NCI-H1436 treated with DMSO at 0.1 percent for 48 hours (cell line): ENCODE measurements at regions not wholly inside any gene's neighbourhood (a gene's known extent, or its start where the extent isn't known, plus 50 kb on each side); places are given as distances from the start of the nearest gene placed in this dataset.

Experiments
- DNase-seq: peaks from one replicate; lab custom pipeline; 2025; lab: John Stamatoyannopoulos, UW

DNA sequence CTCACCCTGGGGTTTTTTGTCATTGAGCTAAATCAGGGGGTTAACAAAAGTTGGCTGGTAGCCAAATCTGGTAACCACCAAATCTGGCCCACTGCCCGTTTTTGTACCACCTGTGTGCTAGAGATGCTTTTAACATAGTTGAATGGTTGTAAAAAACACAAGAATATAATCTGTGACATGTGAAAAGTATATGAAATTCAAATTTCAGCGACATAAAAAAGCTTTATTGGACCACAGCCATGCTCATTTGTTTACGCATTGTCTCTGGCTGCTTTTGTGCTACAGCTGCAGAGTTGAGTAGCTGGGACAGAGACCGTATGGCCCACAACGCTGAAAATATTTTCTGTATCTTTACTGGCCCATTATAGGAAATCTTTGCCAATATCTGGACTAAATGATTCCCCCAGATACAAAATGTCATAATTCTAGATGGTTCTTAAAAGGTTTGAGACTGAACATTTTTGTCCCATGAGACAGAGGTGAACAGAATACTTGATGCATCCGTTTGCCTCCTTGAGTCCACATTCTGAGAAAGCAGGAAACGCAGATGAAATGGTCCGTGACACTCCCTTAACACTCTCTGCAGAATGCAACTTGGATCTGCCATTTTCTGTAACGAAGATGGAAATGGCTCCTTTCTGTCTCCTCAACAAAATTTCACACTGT is 120.9 kb upstream of the PDZRN3 start:
- no peak for DNase-seq

- no peak for DNase-seq
Observed at GRCh38 chr3:73743551-73743950, 118.8 kb upstream of the PDZRN3 start.

DNA sequence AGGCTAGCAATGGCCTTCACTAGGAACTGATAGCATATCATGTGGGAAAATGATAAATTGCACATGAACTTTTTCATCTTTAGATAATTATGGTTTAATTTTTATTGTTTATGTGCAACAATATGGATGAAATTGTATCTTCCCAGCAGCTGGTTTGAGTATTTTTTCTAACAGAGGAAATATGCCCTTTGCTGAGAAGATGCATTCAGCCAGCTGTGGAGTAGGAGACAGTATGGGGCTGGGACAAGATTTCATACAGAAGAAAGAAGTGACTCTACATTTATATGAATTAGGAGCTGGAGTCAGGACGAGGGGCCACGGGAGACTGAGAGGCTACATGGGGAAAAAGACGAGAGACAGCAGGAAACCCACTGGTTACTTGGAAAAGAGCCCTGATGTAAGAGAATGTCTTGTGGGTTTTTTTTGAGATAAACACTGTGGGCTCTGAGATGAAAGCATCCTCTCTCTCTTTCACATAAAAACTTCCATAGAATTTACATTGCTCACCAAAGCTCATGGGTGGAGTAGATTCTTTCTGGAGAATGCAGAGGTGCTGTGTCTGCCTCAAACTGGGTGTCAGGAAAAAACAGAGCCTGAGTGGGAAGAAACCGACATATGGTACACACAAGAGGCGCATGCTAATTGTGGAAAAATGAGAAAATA is 115.2 kb upstream of the PDZRN3 start:
- DNase-seq: no peak

DNA sequence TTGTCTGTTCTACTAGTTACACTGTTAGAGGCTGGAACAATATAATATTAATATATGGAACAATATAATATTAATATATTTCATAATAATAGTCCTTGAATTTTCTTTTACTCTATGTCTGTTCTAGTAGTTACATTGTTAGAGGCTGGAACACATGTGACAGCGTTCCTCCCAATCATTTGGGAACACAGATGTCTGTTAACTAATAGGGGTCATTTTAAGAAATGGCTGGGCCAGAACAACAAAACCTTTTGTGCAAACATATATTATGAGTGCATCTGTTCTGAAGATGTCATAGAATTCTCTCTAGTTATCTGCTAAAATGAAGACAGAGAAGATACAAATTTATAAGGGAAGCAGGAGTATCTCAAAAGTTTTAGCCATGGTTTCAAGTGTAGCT is 114.0 kb upstream of the PDZRN3 start:
- no peak for DNase-seq

GRCh38 chr3:73734211-73735089 is 109.7 kb upstream of the PDZRN3 start:
- DNase-seq: no peak

- no peak for DNase-seq
Observed at GRCh38 chr3:73733746-73734145, 109.0 kb upstream of the PDZRN3 start.

- no peak for DNase-seq
Observed at GRCh38 chr3:73729969-73730440, 105.3 kb upstream of the PDZRN3 start.

- DNase-seq: no peak
Observed at GRCh38 chr3:73727854-73728253, 103.1 kb upstream of the PDZRN3 start.

DNA sequence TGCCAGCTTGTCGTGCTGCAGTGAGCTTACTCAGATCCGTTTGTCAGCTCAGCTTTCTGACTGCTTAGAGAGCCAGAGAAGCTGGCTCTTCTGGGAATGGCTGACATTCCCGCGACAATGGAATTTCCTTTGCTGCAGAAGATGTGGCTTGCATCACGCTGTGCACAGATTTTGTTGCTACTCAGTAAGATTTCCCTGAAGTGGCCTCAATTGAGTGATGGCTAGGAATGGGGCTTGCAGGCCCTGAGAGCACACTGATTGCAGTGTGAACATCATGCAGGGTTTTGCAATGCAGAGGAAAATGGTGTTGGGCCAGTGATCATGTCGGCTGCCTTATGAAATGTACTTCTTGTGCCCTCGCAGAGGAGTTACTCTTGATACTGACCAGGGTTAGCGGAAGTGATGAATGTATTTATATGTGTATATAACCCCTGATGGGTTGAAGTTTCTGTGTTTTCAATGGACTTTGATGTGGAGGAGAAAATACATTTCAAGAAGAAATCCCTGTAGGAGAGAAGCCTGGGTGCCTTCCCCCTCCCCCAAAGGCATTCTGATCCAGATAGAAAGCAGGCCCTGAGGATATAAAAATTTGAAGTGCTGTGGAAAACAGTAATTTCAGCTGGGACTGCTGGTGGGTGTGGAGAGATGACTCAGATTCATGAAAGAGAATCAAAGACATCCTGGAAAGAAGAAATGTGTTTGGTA is 102.5 kb upstream of the PDZRN3 start:
- DNase-seq: no peak

GRCh38 chr3:73723596-73723995 is 98.9 kb upstream of the PDZRN3 start:
- DNase-seq: no peak

DNA sequence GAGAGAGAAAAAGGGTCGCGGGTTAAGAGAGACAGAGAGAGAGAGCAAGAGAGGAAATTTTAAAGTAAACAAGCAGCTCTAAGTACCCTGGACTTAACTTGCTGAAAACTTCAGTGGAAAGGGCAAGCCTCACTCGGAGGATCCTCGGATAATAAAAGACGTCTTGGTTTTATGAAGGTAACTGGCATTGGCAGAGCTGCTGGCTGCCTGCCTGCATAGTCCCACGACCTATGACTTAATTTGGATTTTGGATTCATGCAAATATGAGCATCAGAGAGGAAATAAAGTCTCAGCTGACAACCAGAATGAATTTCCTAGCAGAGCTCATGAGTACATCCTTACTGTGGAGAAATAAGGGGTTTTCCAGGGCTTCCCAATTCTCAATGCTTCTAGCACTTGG is 95.1 kb upstream of the PDZRN3 start:
- DNase-seq: no peak

DNA sequence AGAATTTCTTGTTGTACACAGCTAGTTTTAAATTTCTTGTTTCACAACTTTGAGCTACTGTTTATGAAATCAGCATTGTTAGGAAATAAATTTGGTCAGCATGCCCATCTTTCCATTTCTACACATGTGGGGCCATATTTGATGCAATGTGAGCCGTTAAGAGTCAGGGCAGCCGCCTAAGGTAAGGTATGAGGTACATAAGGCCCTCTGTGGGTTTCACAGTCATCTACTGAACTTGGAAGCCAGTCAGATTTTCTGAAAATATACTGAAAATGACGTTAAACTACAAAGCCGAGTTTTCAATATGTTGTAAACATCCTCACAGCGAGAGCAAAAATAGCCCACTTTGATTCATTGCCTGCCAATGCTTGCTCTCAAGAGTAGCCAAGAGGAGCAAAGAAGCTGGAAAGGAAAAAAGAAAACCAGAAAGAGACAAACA is 94.7 kb upstream of the PDZRN3 start:
- no peak for DNase-seq

- no peak for DNase-seq
Observed at GRCh38 chr3:73718326-73719110, 93.8 kb upstream of the PDZRN3 start.

DNA sequence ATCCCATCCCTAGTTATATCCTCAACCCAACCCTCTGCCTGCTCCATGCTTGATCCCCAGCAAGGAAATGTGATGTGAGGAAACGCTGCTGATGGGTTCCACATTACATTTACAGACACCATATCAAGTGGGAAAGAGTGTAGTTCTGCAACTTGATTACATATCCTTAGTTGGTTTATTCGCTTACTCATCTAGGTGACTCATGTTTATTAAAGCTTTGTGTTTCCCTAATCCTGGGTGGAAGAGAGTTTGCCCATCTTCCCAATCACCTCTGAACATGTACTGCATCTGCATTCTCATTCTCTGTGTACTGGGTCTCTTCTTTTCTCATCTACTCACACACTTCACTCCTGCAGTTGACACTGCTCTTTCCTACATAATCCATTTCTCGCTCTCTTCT is 91.7 kb upstream of the PDZRN3 start:
- no peak for DNase-seq

DNA sequence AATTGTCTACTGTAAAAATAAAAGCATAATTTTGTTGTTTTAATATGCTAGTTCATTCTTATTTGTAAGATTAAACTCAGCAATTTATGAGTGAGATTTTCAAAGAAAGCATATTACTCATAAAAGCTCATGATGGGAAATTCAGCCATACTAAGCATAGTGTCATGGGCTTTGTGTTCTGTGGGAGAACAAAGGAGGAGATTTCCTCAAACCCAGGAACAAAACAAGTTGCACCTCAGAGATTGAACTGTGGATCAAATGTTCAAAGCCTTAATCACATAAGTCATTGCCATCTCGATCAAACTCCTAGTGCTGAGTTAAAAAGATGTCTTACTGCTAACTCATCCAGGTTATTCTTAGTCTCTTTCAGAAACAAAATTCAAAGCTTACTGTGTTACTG is 85.6 kb upstream of the PDZRN3 start:
- no peak for DNase-seq

DNA sequence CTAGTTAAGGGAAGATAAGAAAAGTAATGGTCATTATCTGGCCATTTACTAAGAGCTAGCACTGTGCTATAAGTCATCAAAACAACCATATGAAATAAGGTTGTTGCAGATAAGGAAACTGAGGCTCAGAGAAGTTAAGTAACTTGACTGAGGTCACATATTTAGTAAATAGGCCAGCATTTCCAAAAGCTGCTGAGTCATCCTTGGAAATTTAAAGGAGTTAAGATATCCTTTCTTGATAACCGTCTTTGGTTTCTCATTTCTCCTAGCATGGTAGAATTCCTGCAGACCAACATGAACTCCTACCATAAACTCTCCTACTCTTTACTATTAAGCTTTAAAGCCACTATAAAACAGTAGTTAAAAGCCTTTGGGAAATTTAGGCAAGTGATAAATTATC is 85.0 kb upstream of the PDZRN3 start:
- no peak for DNase-seq

GRCh38 chr3:73708956-73709355 is 84.2 kb upstream of the PDZRN3 start:
- no peak for DNase-seq

DNA sequence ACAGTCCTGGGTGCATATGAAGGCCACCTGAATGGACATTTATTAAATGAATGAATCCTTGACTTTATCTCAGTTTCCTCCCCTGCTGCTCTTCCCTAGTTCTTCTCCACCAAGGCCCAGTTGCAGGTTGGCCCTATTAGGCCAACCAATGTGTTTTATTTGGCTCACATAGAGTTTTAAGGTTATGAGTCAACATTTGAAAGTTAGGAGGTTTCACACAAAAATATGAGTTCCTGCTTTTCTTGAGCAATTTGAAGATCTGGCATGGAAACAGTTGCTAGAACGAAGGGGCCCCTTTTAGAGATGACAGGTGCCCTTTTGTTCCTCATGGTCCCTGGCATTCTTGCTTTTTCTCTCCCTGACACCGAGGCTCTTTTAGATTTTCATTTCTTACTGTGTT is 83.0 kb upstream of the PDZRN3 start:
- no peak for DNase-seq

GRCh38 chr3:73706771-73707170 is 82.0 kb upstream of the PDZRN3 start:
- DNase-seq: no peak

- no peak for DNase-seq
Observed at GRCh38 chr3:73705792-73706191, 81.1 kb upstream of the PDZRN3 start.

GRCh38 chr3:73699327-73699726 is 74.6 kb upstream of the PDZRN3 start:
- DNase-seq: no peak
